AG04450 (cell line): ENCODE measurements at regions not wholly inside any gene's neighbourhood (a gene's known extent, or its start where the extent isn't known, plus 50 kb on each side); places are given as distances from the start of the nearest gene placed in this dataset.

Source experiments
- CTCF ChIA-PET: fragments of 300-600, 350-600 bp; formaldehyde crosslinking; extraction: SDS; loops from one replicate; lab custom pipeline; 2022; ENCODE audit warnings: antibody characterized with exemption, inconsistent platforms; lab: Charles Lee
- POLR2A ChIA-PET: fragments of 350-600 bp; formaldehyde crosslinking; extraction: SDS; loops from one replicate; lab custom pipeline; 2021; ENCODE audit warnings: antibody characterized with exemption, inconsistent platforms; lab: Yijun Ruan, JAX
- DNase-seq: peaks from one replicate; pipeline ENCODE4 v3.0.0-alpha.2; 2011; ENCODE audit warnings: low read depth, low spot score
- H3K27ac ChIP-seq: one replicate; pipeline ENCODE4 v1.5.1; 2012; ENCODE audit warnings: low read depth, low read length, control low read depth
- H3K27me3 ChIP-seq: one replicate; pipeline ENCODE4 v1.6.0; 2012; ENCODE audit warnings: low read length; ENCODE audit not compliant: control insufficient read depth, insufficient read depth
- H3K4me3 ChIP-seq: 2 replicates; pipeline ENCODE4 v1.5.1; 2011; ENCODE audit warnings: mild to moderate bottlenecking, low read depth, low read length, control low read depth
- H3K9me3 ChIP-seq: 2 replicates; pipeline ENCODE4 v1.5.1; 2012; ENCODE audit warnings: low read length; ENCODE audit not compliant: control insufficient read depth, insufficient read depth
- CTCF ChIP-seq: IDR thresholded peaks from 2 replicates; pipeline ENCODE4 v1.5.1; 2011; ENCODE audit warnings: low read depth, low read length, control low read depth, inconsistent platforms

GRCh38 chr1:99361406-99361805, 97.1 kb downstream of the PLPPR4 start:
- ChIA-PET POLR2A (no interaction called here), CTCF (no interaction called here)
- H3K27me3 ChIP-seq: no peaks in the 10 kb centered on the region
- no peaks in the 10 kb centered on the region for H3K9me3 ChIP-seq
- no peak for TF ChIP-seq CTCF
- H3K27ac ChIP-seq: no peak overlapping the region
- no peak for DNase-seq
- H3K4me3 ChIP-seq: no peak overlapping the region

GRCh38 chr1:99363531-99363930, 99.2 kb downstream of the PLPPR4 start:
- no peak for TF ChIP-seq CTCF
- no peak for DNase-seq
- no peak overlapping the region for H3K27ac ChIP-seq
- POLR2A ChIA-PET: no interaction called here
- CTCF ChIA-PET: interaction anchor here (1.0 kb wide), 1 partner anchor 118 kb away, joined by 3 read pairs; no protein-coding TSS in a partner anchor
- no peaks in the 10 kb centered on the region for H3K27me3 ChIP-seq
- H3K4me3 ChIP-seq: no peak overlapping the region
- no peaks in the 10 kb centered on the region for H3K9me3 ChIP-seq

- H3K4me3 ChIP-seq: no peak overlapping the region
- no peak for DNase-seq
- POLR2A ChIA-PET: no interaction called here
- no peak overlapping the region for H3K27ac ChIP-seq
- no peak for TF ChIP-seq CTCF
- no peaks in the 10 kb centered on the region for H3K9me3 ChIP-seq
- no peaks in the 10 kb centered on the region for H3K27me3 ChIP-seq
- CTCF ChIA-PET: no interaction called here
Measured at GRCh38 chr1:99365141-99365540, 100.8 kb downstream of the PLPPR4 start.

- no peak overlapping the region for H3K4me3 ChIP-seq
- CTCF ChIA-PET: no interaction called here
- H3K27me3 ChIP-seq: no peaks in the 10 kb centered on the region
- no peak overlapping the region for H3K27ac ChIP-seq
- TF ChIP-seq CTCF: no peak
- DNase-seq: no peak
- no peaks in the 10 kb centered on the region for H3K9me3 ChIP-seq
- POLR2A ChIA-PET: no interaction called here
Measured at GRCh38 chr1:99365545-99365944, 101.3 kb downstream of the PLPPR4 start.

GRCh38 chr1:99369154-99369553, 104.9 kb downstream of the PLPPR4 start:
- Histone ChIP-seq H3K4me3 (no peak overlapping the region), H3K27ac (no peak overlapping the region), H3K27me3 (no peaks in the 10 kb centered on the region), H3K9me3 (no peaks in the 10 kb centered on the region)
- TF ChIP-seq CTCF: no peak
- CTCF ChIA-PET: no interaction called here
- POLR2A ChIA-PET: no interaction called here
- DNase-seq: no peak
